Activated CD4-positive, alpha-beta T cell treated with anti-CD3 and anti-CD28 coated beads, Interleukin-2, amount 50 U/mL, for 1 hour (primary cell): ENCODE measurements at regions not wholly inside any gene's neighbourhood (a gene's known extent, or its start where the extent isn't known, plus 50 kb on each side); places are given as distances from the start of the nearest gene placed in this dataset.
"Not testable (repeated sequence)": the region's sequence is repeated elsewhere in the genome, so short reads cannot be mapped to it uniquely, and the experiment has no call there.

ENCODE experiments used
- DNase-seq: peaks from one replicate; pipeline ENCODE4 v3.0.0-alpha.2; 2020

GRCh38 chr14:71242237-71242748 is 335.0 kb downstream of the PCNX1 start:
- no peak for DNase-seq

- DNase-seq, result no peak
These were observed 336.4 kb downstream of the PCNX1 start for GRCh38 chr14:71243697-71244096.

- DNase-seq, result no peak
These were observed 337.1 kb downstream of the PCNX1 start for GRCh38 chr14:71244341-71244740.

GRCh38 chr14:71245659-71246361 is 338.6 kb downstream of the PCNX1 start:
- no peak for DNase-seq

GRCh38 chr14:71246539-71246938 is 339.3 kb downstream of the PCNX1 start:
- no peak for DNase-seq

- DNase-seq, result no peak
These were observed 339.8 kb downstream of the PCNX1 start for GRCh38 chr14:71247106-71247505.

GRCh38 chr14:71248194-71248593 is 340.9 kb downstream of the PCNX1 start:
- DNase-seq, result no peak

- no peak for DNase-seq
These were observed 343.1 kb downstream of the PCNX1 start for GRCh38 chr14:71250347-71250746.

- no peak for DNase-seq
These were observed 343.5 kb downstream of the PCNX1 start for GRCh38 chr14:71250791-71251190.

- DNase-seq, result not testable (repeated sequence)
These were observed 346.9 kb downstream of the PCNX1 start for GRCh38 chr14:71254091-71254719.

GRCh38 chr14:71261206-71261605 is 353.9 kb downstream of the PCNX1 start:
- DNase-seq, result no peak

GRCh38 chr14:71262441-71262840 is 355.2 kb downstream of the PCNX1 start:
- no peak for DNase-seq

- DNase-seq, result no peak
These were observed 357.0 kb downstream of the PCNX1 start for GRCh38 chr14:71264260-71264659.

- DNase-seq, result no peak
These were observed 359.8 kb downstream of the PCNX1 start for GRCh38 chr14:71267007-71267513.

GRCh38 chr14:71267691-71268090 is 360.4 kb downstream of the PCNX1 start:
- DNase-seq, result no peak

GRCh38 chr14:71270111-71270510 is 362.9 kb downstream of the PCNX1 start:
- no peak for DNase-seq

- DNase-seq, result no peak
These were observed 364.1 kb downstream of the PCNX1 start for GRCh38 chr14:71271166-71271945.

- no peak for DNase-seq
These were observed 366.1 kb downstream of the PCNX1 start for GRCh38 chr14:71273366-71273765.

- no peak for DNase-seq
These were observed 376.8 kb downstream of the PCNX1 start for GRCh38 chr14:71284048-71284447.

GRCh38 chr14:71286126-71286525 is 378.9 kb downstream of the PCNX1 start:
- no peak for DNase-seq

- no peak for DNase-seq
These were observed 380.3 kb downstream of the PCNX1 start for GRCh38 chr14:71287567-71287966.

- DNase-seq, result no peak
These were observed 382.3 kb downstream of the PCNX1 start for GRCh38 chr14:71289536-71289935.

- DNase-seq, result no peak
These were observed 383.0 kb downstream of the PCNX1 start for GRCh38 chr14:71290301-71290700.
